ENCODE measurements at regions not wholly inside any gene's neighbourhood (a gene's known extent, or its start where the extent isn't known, plus 50 kb on each side); places are given as distances from the start of the nearest gene placed in this dataset.

DNA sequence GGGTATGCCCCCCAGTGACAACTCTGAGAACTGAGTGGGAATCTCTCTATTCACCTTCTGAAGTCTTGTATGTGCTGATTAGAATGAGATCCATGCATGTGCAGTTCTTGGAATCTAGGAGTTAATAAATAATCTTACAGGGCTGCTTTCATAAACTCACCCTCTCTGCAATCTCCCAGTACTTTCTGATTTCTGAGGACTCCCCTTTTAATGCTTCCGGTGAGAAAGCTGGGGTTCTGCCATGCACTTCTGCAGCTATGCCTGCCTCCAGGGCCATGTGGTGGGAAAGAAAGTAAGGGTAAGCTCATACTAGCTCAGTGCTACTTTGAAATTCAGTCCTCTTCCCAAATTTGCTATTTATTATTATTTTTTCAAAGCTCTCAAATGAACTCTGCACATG, 432.9 kb downstream of the MTX2 start:
- Histone ChIP-seq H3K4me2 (no peak overlapping the region), H4K20me1 (no peaks in the 10 kb centered on the region), H3K9ac (no peak overlapping the region), H3K27me3 (no peaks in the 10 kb centered on the region), H3K4me3 (no peak overlapping the region), H3K27ac (no peak overlapping the region), H3K36me3 (no peaks in the 10 kb centered on the region), H3K4me1 (no peaks in the 10 kb centered on the region), H3K9me3 (replicated peaks in 1 of 11) (no peaks in the 10 kb centered on the region)
- no peak for TF ChIP-seq Cebpa-rat (IDR thresholded peaks at IDR 0.05)

DNA sequence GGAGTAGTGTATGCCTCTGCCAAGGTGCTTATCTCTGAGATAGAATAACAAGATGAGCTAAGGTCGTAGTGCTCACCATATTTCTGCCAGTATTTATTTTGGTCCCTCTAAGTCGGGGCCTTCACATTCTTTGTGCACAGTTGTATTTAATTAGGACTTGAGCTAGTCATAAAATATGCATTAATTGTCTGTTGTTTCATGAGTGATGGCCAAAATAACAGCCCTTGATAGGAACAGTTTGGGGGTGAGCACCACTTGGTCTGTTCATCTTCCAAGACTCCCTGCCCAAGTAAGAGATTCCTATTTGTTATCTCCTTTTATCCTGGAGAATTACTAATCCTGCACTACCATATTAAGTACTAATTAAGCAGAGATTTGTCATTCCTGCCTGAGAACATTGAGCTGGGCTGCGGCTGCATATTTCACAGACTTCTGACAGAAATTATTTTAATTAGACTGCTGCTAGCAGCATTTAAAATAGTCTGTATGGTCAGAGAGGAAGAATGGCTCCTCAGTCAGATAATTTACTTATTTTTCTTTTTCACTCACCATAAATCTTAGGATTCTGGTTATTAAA, 435.1 kb downstream of the MTX2 start:
- H3K4me2 ChIP-seq = no peak overlapping the region
- no peaks in the 10 kb centered on the region for H3K4me1 ChIP-seq
- H3K36me3 ChIP-seq = no peaks in the 10 kb centered on the region
- no peaks in the 10 kb centered on the region for H4K20me1 ChIP-seq
- H3K27ac ChIP-seq = no peak overlapping the region
- no peaks in the 10 kb centered on the region for H3K27me3 ChIP-seq
- TF ChIP-seq Cebpa-rat (IDR thresholded peaks at IDR 0.05) = no peak
- no peak overlapping the region for H3K9ac ChIP-seq
- H3K4me3 ChIP-seq = no peak overlapping the region
- H3K9me3 ChIP-seq (replicated peaks in 1 of 11) = no peaks in the 10 kb centered on the region

DNA sequence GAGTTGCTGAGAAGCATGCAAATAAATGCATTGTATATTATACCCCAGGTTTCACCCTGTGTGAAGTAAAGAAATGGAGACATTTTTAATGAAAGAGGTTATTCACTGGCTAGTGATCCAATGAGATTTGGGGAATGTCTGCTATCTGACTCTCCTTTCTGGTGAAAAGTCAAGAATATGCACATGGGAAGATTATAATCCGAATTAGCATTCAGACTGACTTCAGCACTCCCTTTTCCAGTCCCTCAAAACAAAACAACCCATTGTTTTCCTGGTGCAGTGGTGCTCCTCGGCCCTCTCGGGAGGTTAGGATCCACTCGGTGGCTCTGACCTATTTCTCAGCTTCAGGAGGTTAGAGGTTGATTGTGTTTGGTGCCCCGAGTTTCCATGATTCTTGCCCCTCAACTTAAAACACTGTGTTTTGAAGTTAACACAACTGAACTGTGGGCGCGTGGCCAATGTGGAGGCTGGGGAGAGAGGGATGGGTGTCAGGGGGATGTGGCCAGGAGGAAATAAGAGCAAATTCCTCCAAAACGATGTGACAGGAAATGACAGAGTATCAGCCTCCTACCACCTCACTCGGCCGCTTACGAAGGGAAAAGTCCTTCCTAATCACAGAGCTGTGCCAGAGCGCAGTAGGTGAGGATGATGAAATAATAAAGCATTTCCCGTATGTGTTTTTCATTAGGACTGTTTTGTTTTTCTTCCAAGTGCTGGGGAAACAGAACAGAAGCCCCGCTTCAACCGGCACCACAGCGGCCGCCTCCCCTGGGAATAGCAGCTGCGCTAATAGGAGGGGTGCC, 440.1 kb downstream of the MTX2 start:
- no peak for TF ChIP-seq Cebpa-rat (IDR thresholded peaks at IDR 0.05)
- no peaks in the 10 kb centered on the region for H4K20me1 ChIP-seq
- H3K4me3 ChIP-seq = no peak overlapping the region
- H3K27ac ChIP-seq = no peak overlapping the region
- no peaks in the 10 kb centered on the region for H3K4me1 ChIP-seq
- no peaks in the 10 kb centered on the region for H3K36me3 ChIP-seq
- no peaks in the 10 kb centered on the region for H3K9me3 ChIP-seq (replicated peaks in 1 of 11)
- H3K4me2 ChIP-seq = no peak overlapping the region
- H3K9ac ChIP-seq = no peak overlapping the region
- H3K27me3 ChIP-seq = no peaks in the 10 kb centered on the region

DNA sequence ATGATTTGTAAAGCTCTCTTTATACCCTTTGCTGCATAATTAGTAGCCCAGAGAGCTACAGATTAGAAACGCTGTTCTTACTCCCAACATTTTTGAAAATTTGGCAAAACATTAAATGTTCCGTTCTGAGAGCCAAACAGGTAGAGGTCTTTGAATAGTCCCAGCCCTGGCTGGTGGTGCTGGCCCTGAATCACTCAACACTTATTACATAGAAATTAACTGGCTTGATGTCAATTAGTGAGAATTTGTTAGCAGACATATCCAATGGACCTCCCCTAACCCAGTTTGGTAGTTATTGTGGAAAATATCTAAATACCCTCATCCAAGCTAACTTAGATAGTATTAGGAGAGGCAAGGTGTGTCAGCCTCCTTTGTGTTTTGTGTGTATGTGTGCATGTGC, 440.7 kb downstream of the MTX2 start:
- no peak overlapping the region for H3K4me2 ChIP-seq
- no peaks in the 10 kb centered on the region for H3K9me3 ChIP-seq (replicated peaks in 1 of 11)
- H3K36me3 ChIP-seq = no peaks in the 10 kb centered on the region
- H3K27ac ChIP-seq = no peak overlapping the region
- TF ChIP-seq Cebpa-rat (IDR thresholded peaks at IDR 0.05) = no peak
- no peaks in the 10 kb centered on the region for H3K4me1 ChIP-seq
- H3K27me3 ChIP-seq = no peaks in the 10 kb centered on the region
- no peak overlapping the region for H3K4me3 ChIP-seq
- H4K20me1 ChIP-seq = no peaks in the 10 kb centered on the region
- no peak overlapping the region for H3K9ac ChIP-seq

DNA sequence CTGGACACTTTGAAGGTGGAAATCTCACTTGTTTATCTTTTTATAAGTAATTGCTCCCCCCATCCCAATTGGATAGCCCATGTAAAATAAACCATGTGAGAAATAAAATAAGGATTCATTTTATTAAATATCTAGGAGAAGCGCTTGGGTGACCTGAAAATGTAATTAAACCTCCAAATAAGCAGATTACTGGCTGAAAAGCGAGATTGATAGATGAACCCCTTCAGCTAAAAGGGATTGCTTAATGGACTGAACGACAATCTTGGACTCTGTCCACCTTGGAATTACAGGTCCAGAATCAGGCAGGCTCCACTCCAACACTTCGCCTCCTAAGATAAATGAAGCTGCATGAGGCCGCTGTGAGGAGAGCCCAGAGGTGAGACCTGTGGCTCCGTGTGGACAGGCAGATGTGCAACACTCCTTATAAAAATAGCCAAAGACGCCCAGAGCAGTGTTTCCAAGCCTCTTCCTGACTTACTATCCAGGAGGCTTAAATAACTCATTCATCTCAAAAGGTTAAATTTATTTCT, 441.5 kb downstream of the MTX2 start:
- no peak overlapping the region for H3K4me2 ChIP-seq
- H3K36me3 ChIP-seq = no peaks in the 10 kb centered on the region
- H3K4me3 ChIP-seq = no peak overlapping the region
- no peak overlapping the region for H3K27ac ChIP-seq
- H3K27me3 ChIP-seq = no peaks in the 10 kb centered on the region
- no peaks in the 10 kb centered on the region for H3K9me3 ChIP-seq (replicated peaks in 1 of 11)
- no peaks in the 10 kb centered on the region for H3K4me1 ChIP-seq
- no peak for TF ChIP-seq Cebpa-rat (IDR thresholded peaks at IDR 0.05)
- H4K20me1 ChIP-seq = no peaks in the 10 kb centered on the region
- no peak overlapping the region for H3K9ac ChIP-seq

DNA sequence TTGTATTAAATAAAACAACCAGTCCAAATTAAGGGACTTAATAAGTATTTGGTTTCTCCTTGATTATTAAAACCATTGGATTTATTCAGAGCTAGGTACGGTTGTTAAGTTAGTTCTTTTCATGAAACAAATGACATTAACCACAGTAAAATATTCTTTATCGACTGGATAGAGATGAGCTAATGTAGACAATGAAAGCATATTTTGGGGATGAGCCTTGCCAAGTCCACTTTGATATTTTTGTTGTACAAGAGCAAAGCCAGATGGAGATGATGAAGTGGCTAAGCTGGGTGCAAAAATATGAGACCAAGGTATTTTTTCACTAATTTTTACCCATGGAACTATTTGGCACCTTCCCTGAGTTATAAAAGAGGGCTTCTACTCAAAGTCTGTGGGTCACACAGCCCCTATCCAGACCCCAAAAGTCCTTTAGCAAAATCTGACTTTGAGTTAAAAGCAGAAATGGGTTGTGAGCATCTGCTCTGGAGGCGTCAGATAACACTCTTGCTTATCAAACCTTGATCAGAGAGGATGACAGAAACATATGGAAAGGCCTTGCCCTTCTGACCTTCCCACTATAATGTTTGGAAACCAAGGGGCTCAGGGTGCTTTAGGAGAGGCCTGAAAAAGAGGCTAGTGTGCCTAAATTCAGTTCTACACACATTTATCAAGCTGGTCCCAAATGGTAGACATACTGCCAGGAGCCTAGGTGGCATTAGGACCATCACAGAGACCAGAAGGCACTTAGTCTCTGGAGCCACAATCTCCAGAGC, 456.8 kb downstream of the MTX2 start:
- H3K9me3 ChIP-seq (replicated peaks in 1 of 11) = no peaks in the 10 kb centered on the region
- no peak overlapping the region for H3K4me3 ChIP-seq
- no peaks in the 10 kb centered on the region for H4K20me1 ChIP-seq
- H3K27me3 ChIP-seq = no peaks in the 10 kb centered on the region
- H3K27ac ChIP-seq = no peak overlapping the region
- H3K9ac ChIP-seq = no peak overlapping the region
- TF ChIP-seq Cebpa-rat (IDR thresholded peaks at IDR 0.05) = no peak
- H3K4me1 ChIP-seq = no peaks in the 10 kb centered on the region
- no peak overlapping the region for H3K4me2 ChIP-seq
- H3K36me3 ChIP-seq = no peaks in the 10 kb centered on the region

DNA sequence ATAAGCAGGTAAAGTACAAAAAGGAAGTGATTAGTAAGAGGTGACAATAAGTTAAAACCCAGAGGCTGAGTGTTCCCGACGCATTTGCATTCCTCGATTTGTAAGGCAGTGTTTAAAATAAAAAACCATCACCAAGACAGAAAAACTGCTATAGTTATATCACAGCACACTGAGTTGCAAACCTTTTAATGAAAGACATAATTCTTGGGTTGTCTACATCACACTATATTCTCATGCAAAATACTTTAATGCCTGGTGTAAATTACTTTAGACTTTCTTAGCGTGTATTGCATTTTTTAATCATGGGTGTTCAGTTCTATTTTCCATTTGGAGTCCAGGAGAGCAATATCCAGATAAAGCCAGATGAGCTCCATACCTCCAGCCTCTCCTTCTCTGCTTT, 458.5 kb downstream of the MTX2 start:
- H3K4me1 ChIP-seq = no peaks in the 10 kb centered on the region
- no peak overlapping the region for H3K9ac ChIP-seq
- H3K27me3 ChIP-seq = no peaks in the 10 kb centered on the region
- no peaks in the 10 kb centered on the region for H3K9me3 ChIP-seq (replicated peaks in 1 of 11)
- H4K20me1 ChIP-seq = no peaks in the 10 kb centered on the region
- H3K36me3 ChIP-seq = no peaks in the 10 kb centered on the region
- no peak overlapping the region for H3K4me3 ChIP-seq
- H3K4me2 ChIP-seq = no peak overlapping the region
- no peak overlapping the region for H3K27ac ChIP-seq
- TF ChIP-seq Cebpa-rat (IDR thresholded peaks at IDR 0.05) = no peak

DNA sequence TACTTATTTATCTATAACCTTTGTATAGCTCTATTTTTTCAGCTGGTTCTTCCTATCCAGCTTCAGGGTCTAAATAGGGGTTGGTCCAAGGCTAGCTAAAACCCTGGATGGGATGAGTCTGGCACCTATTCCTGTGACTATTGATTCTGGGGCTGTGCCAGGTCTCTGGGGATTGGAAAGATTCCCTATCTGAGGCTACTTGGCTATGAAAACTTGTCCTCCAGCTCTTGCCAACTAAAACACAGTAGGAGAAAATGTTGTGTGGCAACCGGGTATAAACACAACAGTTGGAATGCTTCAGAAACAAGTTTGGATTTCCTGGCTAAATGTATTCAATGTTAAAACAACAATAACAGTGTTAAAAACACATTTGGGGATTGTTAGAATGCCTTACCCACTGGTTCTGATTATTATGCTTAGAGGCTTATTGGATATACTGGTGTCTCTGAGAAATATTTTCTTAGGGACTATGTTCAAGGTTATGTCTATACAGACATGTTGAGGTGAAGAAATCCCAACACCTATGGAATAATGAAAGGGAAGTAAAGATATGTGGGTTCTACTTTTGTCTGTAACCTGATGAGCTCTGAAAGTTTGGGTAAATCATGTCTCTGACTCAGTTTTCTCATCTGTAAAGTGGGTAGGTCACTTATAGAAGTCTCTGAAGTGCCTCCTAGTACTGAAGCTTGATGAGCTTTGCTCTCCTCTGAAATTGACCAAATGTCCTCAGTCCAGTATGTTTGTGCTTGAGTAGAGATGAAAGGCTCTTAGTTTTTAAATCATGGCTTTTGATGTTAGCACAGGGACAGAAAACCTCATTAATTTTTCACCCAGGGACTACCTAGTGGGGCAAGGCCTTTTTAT, 460.7 kb downstream of the MTX2 start:
- Histone ChIP-seq H3K9ac (no peak overlapping the region), H3K4me3 (no peak overlapping the region), H4K20me1 (no peaks in the 10 kb centered on the region), H3K27ac (no peak overlapping the region), H3K4me2 (no peak overlapping the region), H3K36me3 (no peaks in the 10 kb centered on the region), H3K27me3 (no peaks in the 10 kb centered on the region), H3K9me3 (replicated peaks in 1 of 11) (no peaks in the 10 kb centered on the region), H3K4me1 (no peaks in the 10 kb centered on the region)
- no peak for TF ChIP-seq Cebpa-rat (IDR thresholded peaks at IDR 0.05)

DNA sequence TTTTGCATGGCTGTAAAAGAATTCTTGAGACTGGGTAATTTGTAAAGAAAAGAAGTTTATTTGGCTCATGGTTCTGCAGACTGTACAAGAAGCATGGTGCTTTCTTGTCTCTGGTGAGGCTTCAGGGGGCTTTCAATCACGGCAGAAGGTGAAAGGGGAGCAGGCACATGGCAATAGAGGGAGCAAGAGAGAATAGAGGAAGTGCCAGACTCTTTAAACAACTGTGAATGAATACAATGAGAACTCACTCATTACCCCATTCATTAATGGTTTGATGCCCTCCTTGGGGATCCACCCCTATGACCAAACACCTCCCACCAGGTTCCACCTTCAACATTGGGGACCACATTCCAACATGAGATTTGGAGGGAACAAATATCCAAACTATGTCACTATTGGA, 463.5 kb downstream of the MTX2 start:
- Histone ChIP-seq H4K20me1 (no peaks in the 10 kb centered on the region), H3K4me2 (no peak overlapping the region), H3K36me3 (no peaks in the 10 kb centered on the region), H3K27me3 (no peaks in the 10 kb centered on the region), H3K27ac (no peak overlapping the region), H3K4me1 (no peaks in the 10 kb centered on the region), H3K9ac (no peak overlapping the region), H3K9me3 (replicated peaks in 1 of 11) (no peaks in the 10 kb centered on the region), H3K4me3 (no peak overlapping the region)
- no peak for TF ChIP-seq Cebpa-rat (IDR thresholded peaks at IDR 0.05)
